Activated CD4-positive, alpha-beta T cell treated with anti-CD3 and anti-CD28 coated beads, Interleukin-2, amount 50 U/mL, for 48 hours (primary cell): ENCODE measurements at regions not wholly inside any gene's neighbourhood (a gene's known extent, or its start where the extent isn't known, plus 50 kb on each side); places are given as distances from the start of the nearest gene placed in this dataset.
"Not testable (repeated sequence)": the region's sequence is repeated elsewhere in the genome, so short reads cannot be mapped to it uniquely, and the experiment has no call there.

Source experiments
- DNase-seq, 2 experiments: peaks; one replicate each; pipeline ENCODE4 v3.0.0-alpha.2; 2020

DNA sequence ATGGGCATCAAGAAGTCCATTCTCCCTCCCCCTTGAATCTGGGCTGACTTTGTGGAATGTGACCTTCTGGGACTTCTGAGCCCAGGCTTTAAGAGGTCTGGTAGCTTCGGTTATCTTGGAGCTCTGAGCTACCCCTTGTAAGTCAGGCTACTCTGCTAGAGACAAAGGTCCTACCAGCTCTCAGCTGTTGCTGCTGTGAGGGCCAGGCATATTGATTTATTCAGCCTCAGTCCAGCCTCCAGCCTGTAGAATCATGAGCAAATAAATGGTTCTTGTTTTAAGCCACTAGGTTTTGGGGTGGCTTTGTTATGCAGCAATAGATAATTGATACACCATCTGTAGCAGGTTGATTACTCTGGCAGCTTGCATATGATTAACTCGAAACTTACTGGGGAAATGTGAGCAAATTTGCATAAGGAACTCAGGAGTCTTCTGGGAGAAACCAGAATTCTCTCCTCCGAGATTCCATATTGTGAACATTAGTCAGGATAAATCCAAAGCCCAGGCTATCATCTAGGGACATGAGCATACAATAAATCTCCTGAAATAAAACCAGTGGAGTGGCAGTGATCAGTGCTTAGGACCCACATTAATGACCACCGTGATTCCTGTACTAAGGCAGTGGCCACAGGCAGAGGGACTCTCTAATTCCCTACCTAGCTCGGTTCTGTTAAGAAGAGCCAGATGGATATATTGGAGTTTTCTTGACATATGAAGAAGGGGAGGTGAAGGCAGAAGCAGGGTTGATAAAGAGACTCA is 336.1 kb downstream of the CDC5L start:
- DNase-seq, result no peak

DNA sequence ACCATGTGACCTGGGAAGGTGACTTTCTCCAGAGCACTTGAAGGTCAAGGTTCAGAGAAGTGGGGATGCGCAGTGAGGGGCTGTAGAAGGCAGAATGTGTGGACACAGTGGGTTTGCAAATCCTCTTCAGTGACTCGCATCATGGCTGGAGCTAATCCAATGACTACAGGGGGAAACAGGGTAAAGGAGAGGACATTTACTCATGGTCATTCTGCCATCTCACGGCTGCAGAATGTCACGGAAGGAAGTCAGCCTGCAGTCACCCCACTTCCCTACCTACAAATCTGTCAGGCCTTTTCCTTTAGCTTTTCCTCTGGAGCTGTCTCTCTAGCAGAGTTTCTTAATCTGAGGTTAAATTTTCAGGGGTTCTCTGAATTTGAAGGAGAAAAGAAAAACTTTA is 337.6 kb downstream of the CDC5L start:
- DNase-seq, result no peak

GRCh38 chr6:44727651-44728630 is 340.4 kb downstream of the CDC5L start:
- DNase-seq, result no peak

- no peak for DNase-seq
These were observed 343.4 kb downstream of the CDC5L start for GRCh38 chr6:44730771-44731391.

DNA sequence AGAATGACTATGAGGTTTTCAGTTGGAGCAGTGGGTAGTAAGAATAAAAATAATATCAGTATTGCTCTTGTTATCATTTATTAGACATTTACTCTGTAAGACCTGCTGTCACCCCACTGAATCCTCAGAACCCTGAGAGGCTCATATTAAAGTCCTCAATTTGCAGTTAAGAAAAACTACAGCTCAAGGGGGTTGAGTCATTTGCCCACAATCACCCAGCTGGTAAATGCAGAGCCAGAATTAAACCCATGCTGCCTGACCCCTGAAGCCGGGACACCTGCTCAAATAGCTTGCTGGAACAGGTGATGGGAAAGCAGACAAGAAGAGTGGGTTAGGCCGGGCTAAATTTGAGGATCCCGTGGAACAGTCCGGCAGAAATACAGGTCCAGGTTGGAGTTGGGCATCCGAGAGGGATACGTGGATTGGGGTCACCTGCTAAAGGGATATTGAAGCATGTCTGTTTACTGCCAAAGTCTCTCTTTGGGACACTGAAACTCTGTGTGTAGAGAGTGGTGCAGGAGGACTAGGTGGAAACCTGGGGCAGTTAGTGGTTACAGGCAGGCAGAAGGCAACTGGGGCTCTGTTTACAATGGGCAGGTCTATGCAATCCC is 344.1 kb downstream of the CDC5L start:
- no peak for DNase-seq

DNA sequence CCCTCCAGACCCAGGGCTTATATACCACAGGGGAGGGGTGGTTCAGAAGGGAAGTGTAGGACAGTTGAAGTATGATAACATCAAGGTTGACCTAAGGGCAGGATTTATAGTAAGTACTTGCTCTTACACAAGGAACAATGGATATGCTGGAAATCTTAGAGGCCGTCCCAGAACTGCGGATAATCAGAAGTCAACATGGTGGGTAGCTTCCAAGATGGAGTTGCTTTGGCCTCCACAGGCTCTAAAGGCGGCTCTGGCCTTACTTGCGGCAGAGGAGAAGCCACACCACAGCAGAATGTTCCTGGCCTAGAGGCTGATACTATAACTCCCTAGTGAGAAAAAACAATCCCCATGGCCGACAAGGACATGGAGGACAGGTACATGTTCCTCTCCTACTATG is 344.7 kb downstream of the CDC5L start:
- no peak for DNase-seq

DNA sequence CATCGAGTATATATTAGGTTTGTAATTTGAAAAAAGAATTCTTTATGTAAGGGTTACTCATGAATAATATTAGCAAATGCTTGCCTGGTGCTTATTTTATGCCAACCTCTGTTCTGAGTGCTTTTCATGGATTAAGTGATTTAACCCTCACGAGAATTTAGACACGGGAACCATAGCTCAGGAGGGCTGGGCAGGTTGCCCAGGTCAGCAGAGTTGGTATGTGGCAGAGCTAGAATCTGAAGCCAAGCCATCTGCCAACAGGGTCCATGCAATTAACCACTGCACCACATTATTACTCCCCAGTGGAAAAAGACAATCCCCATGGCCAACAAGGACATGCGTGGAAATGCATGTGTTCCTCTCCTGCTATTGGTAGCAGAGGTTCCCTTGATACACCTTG is 345.6 kb downstream of the CDC5L start:
- no peak for DNase-seq

DNA sequence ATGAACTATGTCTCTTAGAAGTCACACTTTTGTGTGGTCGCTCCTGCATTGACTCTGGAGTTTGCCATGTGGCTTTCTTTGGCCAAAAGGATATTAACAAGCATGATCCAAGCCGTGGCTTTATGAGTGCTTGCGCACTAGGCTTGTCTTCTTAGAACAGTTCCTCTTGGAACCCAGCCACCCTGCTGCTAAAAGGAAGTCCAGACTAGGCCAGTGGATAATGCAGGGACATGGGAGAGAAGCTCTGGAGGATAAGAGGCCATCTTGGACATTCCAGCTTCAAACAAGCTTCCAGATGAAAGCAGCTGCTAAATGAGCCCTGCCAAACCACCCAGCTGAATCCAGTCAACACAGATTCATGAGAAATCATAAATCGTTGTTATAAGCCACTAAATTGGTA is 346.4 kb downstream of the CDC5L start:
- no peak for DNase-seq

DNA sequence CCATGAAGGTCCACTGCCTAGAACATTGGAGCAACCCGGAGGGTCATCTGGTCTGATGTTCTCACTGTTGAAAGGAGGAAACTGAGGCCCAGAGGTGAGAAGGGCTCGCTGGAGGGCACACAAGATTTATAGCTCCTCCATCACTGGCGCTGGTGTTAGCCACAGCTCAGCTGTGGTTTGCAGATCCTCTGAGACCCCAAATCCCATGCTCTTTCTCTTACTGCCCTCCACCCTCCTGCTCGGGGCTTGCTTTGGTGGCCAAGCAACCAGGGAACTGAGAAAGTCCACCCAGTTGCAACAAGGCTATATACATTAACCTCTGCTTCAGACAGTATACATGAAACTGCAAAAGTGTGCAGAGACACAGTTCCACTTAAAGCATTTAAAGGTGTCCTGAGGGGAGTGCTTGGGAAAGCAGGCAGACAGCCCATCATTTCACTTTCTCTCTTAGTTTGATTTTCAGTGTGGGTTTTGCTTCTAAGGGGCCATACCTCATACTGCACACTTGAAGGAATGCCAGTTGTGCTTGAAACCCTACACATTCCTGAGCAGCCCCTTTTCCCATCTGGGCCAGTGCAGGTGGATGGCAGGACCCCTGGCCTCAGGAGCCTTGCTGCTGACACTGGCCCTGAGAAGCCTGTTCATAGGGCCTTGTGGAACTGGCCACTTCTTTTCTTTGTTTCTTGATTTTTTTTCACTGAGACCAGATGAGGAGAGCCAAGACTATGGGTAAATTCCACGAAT is 347.6 kb downstream of the CDC5L start:
- no peak for DNase-seq

DNA sequence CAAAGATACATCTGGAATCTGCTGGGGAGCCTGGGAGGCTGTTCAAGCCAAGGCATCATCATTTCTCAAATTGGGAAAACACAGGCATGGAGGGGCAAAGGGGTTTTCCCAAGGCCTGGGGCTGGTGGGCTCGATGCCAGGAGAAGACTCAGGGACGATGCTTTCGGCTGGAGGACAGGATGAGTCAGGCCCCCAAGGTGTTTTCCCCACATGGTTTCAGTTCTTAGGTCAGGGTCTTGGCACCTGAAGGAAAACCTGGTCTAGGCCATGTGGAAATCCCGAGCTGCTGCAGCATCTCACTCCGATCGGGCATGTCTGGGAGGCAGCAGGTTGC is 348.1 kb downstream of the CDC5L start:
- DNase-seq, result peak; percentile 37 to 55

GRCh38 chr6:44737341-44737740 is 349.8 kb downstream of the CDC5L start:
- DNase-seq, result no peak

GRCh38 chr6:44737829-44738528 is 350.5 kb downstream of the CDC5L start:
- DNase-seq, result no peak

DNA sequence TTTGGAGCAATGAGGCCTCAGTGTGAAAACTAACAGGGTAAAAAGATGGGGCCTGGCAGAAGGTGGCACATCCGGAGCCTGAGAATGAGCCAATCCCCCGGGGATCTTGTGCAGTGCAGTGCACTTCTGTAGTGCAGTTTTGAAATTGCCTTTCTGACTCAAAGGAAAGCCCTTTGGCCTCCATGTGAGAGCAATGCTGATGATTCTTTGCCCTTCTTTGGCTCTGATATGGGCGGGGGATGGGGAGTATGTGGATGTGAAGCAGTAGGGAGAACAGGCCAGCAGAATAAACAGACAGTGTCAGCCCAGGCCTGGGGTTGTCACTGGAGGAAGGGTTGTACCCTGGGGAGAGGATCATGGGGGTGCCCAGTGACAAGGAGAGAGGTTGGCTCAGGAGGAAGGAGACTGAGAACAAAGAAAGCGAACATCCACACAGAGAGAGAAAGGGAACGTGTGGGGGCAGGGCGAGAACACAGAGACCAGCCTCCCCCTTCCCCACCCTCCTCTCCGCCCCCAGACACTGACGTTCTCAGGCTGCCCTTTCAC is 351.2 kb downstream of the CDC5L start:
- DNase-seq, result no peak

DNA sequence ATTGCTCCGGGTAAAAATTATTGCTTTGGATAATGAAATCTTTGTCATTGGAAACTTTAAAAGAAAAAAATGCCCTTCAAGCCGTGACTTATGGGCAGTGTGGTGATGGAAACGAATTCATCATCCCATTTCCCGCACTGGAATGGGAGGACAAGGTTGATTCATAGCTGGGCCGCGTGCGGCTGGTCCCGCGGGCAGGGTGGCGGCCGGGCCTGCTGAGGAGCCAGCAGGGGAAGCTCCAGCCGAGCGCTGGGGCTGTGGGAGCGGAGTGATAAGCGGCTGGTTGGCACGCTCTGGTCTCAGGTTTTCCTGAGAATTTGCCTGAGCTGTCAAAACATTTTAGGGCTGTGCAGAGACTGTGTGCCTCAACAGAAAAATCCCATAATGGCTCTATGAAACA is 351.7 kb downstream of the CDC5L start:
- DNase-seq, result no peak

- DNase-seq, result no peak
These were observed 353.1 kb downstream of the CDC5L start for GRCh38 chr6:44740566-44741120.

DNA sequence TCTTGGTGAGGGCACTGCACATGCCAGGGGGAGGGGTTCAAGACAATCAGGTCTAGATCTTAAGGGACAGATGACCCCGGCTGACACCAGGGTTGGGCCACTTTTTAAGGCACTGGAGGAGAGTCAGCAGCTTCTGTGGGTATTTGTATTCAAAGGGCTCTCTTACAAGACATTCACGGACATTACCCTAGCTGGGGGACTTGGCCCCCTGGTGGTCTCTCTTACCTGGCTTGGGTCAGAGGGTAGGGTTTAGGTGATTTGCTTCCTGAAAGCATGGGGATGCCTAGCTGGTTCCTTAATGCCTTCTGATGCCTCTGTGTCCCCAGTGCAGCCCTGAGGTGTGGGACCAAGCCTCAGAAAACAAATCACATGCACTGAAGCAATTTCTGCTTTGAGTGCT is 354.7 kb downstream of the CDC5L start:
- no peak for DNase-seq

DNA sequence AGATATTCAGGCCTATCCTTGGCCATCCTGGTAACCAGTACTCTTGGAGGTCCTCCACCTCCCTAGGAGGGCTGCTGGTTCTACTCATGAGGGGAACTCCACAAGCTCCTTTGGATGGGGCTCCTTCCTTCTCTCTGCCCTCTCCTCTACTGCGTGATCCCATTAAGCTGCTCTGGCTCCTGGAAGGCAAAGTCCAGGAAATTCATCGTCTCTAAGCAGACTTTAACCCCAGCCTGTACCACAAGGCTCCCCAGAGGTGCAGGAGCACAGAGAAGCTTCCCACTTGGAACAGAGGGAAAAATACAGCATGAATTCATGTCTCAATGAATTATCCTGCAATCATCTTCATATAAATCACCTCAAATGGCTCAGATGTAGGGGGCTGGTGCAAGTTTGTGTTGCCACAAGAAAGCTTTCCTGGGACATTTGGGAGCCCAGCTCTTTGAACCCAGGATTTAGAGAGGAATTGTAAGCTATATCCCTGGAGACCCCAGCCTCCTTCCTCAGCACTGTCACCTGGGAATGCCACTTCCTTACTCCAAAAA is 355.4 kb downstream of the CDC5L start:
- no peak for DNase-seq

DNA sequence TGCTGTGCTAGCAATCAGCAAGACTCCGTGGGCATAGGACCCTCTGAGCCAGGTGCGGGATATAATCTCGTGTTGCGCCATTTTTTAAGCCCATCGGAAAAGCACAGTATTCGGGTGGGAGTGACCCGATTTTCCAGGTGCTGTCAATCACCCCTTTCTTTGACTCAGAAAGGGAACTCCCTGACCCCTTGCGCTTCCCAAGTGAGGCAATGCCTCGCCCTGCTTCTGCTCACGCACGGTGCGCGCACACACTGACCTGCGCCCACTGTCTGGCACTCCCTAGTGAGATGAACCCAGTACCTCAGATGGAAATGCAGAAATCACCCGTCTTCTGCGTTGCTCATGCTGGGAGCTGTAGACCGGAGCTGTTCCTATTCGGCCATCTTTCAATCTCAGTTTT is 372.6 kb downstream of the CDC5L start:
- not testable (repeated sequence) for DNase-seq

GRCh38 chr6:44761046-44761445 is 373.5 kb downstream of the CDC5L start:
- DNase-seq, result no peak

DNA sequence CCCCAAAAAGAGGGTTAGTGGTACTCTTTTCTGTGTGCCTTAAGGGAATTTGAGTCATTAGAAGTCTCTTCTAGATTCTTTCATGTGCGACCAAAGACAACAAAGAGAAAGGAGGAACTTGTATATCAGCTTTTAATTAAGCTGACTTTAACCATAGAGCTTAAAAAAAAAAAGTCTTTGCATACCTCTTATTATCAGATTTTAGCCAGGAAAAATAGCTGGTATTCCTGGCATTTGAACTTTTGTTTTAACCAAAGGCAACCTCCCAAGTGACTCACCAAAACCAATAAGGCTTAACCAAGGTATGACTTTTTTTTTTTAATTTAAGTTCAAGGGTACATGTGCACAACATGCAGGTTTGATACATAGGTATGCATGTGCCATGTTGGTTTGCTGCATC is 375.0 kb downstream of the CDC5L start:
- no peak for DNase-seq
